ENCODE measurements at regions not wholly inside any gene's neighbourhood (a gene's known extent, or its start where the extent isn't known, plus 50 kb on each side); places are given as distances from the start of the nearest gene placed in this dataset.

GRCh38 chr9:22650946-22651345 is 204.3 kb downstream of the DMRTA1 start:
- Histone ChIP-seq H2AK5ac (ENCODE audit: low read depth, low read length) (no peak overlapping the region), H2AK9ac (replicated peaks; ENCODE audit: low read depth, low read length, poor library complexity) (no peak overlapping the region), H3K18ac (ENCODE audit: low read depth, low read length) (no peak overlapping the region), H3K9me3 (ENCODE audit: control insufficient read depth, insufficient read depth, low read length) (no peaks in the 10 kb centered on the region), H3K36me3 (ENCODE audit: control insufficient read depth, insufficient read depth, low read length) (no peaks in the 10 kb centered on the region), H2BK5ac (ENCODE audit: low read depth, low read length, poor library complexity, severe bottlenecking) (no peak overlapping the region), H3K9ac (ENCODE audit: low read depth, low read length) (no peak overlapping the region), H4K91ac (ENCODE audit: insufficient read depth, low read depth, low read length) (no peak overlapping the region), H4K5ac (ENCODE audit: low read depth, low read length) (no peak overlapping the region), H3K4me2 (ENCODE audit: low read depth, low read length) (no peak overlapping the region), H3K27me3 (ENCODE audit: control insufficient read depth, insufficient read depth, low read length) (no peaks in the 10 kb centered on the region), H3K14ac (replicated peaks; ENCODE audit: low read depth, low read length) (no peak overlapping the region), H2BK15ac (ENCODE audit: low read depth, low read length) (no peak overlapping the region), H4K8ac (ENCODE audit: low read depth in 2 of 2, low read length in 2 of 2) (no peak overlapping the region), H3K79me1 (ENCODE audit: low read depth in 1 of 2, low read length in 2 of 2) (no peaks in the 10 kb centered on the region), H2BK120ac (ENCODE audit: low read depth, low read length) (no peak overlapping the region), H3K4me3 (ENCODE audit: insufficient read depth, low read depth, low read length) (no peak overlapping the region), H3K4me1 (ENCODE audit: control insufficient read depth, insufficient read depth, low read length) (no peaks in the 10 kb centered on the region), H3K27ac (ENCODE audit: insufficient read depth, low read length) (no peak overlapping the region), H3K4ac (ENCODE audit: low read depth, low read length) (no peak overlapping the region), H2BK20ac (ENCODE audit: low read depth, low read length) (no peak overlapping the region), H3K9me1 (ENCODE audit: insufficient read depth, low read length) (no peaks in the 10 kb centered on the region), H2AFZ (replicated peaks; ENCODE audit: low read length, poor library complexity) (no peak overlapping the region), H3K56ac (ENCODE audit: extremely low read depth, insufficient read depth, low read length) (no peak overlapping the region), H4K20me1 (ENCODE audit: insufficient read depth, low read length) (no peaks in the 10 kb centered on the region), H3K23ac (ENCODE audit: low read depth, low read length) (no peak overlapping the region)
- no TSS peak for BruUV-seq (replicated peaks)
- dilution Hi-C loops (cut with HindIII; ENCODE audit: low sequenced_read_pairs, unreplicated experiment): no loop called here
- ChIA-PET CTCF (interaction anchor here (1.2 kb wide), 1 partner anchor 15 kb away, joined by 3 read pairs; no protein-coding TSS in a partner anchor), POLR2A (ENCODE audit: unreplicated experiment) (interaction anchor here (0.6 kb wide), 1 partner anchor 26 kb away, joined by 3 read pairs; no protein-coding TSS in a partner anchor)
- intact Hi-C loops (cut with micrococcal nuclease): no loop called here
- DNase-seq (no peak), ATAC-seq (ENCODE audit: low read depth) (no peak)
- in situ Hi-C loops (cut with MboI; ENCODE audit: low sequenced_read_pairs): no loop called here
- TF ChIP-seq FOS (IDR thresholded peaks at IDR 0.05; ENCODE audit: low read depth, low read length) (no peak), NFE2L2 (IDR thresholded peaks at IDR 0.05; ENCODE audit: low read depth, low read length) (no peak), RAD21 (IDR thresholded peaks at IDR 0.05; ENCODE audit: low read length) (no peak), RFX5 (IDR thresholded peaks at IDR 0.05; ENCODE audit: low read depth, low read length) (no peak), CEBPB (IDR thresholded peaks at IDR 0.05; ENCODE audit: low read depth, low read length) (no peak), BHLHE40 (IDR thresholded peaks at IDR 0.05; ENCODE audit: low read depth, low read length) (no peak), MAZ (IDR thresholded peaks at IDR 0.05; ENCODE audit: borderline replicate concordance, low read depth, low read length) (no peak), POLR2A (IDR thresholded peaks at IDR 0.05; ENCODE audit: low read depth, low read length) (no peak)
- TF ChIP-seq, protein P1, sequence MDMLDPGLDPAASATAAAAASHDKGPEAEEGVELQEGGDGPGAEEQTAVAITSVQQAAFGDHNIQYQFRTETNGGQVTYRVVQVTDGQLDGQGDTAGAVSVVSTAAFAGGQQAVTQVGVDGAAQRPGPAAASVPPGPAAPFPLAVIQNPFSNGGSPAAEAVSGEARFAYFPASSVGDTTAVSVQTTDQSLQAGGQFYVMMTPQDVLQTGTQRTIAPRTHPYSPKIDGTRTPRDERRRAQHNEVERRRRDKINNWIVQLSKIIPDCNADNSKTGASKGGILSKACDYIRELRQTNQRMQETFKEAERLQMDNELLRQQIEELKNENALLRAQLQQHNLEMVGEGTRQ (IDR thresholded peaks at IDR 0.05; ENCODE audit: low read depth, low read length): no peak
- TF ChIP-seq, protein P2, sequence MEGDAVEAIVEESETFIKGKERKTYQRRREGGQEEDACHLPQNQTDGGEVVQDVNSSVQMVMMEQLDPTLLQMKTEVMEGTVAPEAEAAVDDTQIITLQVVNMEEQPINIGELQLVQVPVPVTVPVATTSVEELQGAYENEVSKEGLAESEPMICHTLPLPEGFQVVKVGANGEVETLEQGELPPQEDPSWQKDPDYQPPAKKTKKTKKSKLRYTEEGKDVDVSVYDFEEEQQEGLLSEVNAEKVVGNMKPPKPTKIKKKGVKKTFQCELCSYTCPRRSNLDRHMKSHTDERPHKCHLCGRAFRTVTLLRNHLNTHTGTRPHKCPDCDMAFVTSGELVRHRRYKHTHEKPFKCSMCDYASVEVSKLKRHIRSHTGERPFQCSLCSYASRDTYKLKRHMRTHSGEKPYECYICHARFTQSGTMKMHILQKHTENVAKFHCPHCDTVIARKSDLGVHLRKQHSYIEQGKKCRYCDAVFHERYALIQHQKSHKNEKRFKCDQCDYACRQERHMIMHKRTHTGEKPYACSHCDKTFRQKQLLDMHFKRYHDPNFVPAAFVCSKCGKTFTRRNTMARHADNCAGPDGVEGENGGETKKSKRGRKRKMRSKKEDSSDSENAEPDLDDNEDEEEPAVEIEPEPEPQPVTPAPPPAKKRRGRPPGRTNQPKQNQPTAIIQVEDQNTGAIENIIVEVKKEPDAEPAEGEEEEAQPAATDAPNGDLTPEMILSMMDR (conservative IDR thresholded peaks at IDR 0.05; ENCODE audit: low read depth, low read length): no peak

Data from IMR-90 (cell line).